Mammary epithelial cell (primary cell): ENCODE measurements at regions not wholly inside any gene's neighbourhood (a gene's known extent, or its start where the extent isn't known, plus 50 kb on each side); places are given as distances from the start of the nearest gene placed in this dataset.

ENCODE experiments used
- EZH2 ChIP-seq: IDR thresholded peaks from 2 replicates; pipeline ENCODE4 v1.6.1; 2012; ENCODE audit warnings: low read length, inconsistent platforms, borderline replicate concordance
- TF ChIP-seq, protein P1 (sequence below), 2 donors: IDR thresholded peaks in 1 of 2; conservative IDR thresholded peaks in 1 of 2; 2 replicates each; pipeline ENCODE4 v1.5.1; 2011 to 2012; ENCODE audit warnings: inconsistent platforms in 2 of 2, low read length in 2 of 2, mild to moderate bottlenecking in 2 of 2, control low read depth in 1 of 2, low read depth in 1 of 2; ENCODE audit not compliant: insufficient read depth in 1 of 2; ENCODE audit errors: extremely low read depth in 1 of 2

DNA sequence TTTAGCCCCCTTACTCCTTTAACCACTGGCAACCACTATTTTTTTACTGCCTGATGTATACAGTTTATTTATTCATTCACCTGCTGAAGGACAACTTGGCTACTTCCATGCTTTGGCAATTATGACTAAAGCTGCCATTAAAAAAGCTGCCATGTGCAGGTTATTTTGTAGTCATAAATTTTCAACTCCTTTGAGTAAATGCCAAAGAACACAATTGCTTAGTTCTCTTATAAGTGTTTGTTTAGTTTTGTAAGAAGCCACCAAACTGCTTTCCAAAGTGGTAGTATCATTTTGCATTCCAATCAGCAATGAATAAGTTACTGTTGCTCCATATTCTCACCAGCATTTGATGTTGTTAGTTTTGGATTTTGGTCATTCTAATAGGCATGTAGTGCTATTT, 1831.8 kb downstream of the PCDH7 start:
- TF ChIP-seq, protein P1, sequence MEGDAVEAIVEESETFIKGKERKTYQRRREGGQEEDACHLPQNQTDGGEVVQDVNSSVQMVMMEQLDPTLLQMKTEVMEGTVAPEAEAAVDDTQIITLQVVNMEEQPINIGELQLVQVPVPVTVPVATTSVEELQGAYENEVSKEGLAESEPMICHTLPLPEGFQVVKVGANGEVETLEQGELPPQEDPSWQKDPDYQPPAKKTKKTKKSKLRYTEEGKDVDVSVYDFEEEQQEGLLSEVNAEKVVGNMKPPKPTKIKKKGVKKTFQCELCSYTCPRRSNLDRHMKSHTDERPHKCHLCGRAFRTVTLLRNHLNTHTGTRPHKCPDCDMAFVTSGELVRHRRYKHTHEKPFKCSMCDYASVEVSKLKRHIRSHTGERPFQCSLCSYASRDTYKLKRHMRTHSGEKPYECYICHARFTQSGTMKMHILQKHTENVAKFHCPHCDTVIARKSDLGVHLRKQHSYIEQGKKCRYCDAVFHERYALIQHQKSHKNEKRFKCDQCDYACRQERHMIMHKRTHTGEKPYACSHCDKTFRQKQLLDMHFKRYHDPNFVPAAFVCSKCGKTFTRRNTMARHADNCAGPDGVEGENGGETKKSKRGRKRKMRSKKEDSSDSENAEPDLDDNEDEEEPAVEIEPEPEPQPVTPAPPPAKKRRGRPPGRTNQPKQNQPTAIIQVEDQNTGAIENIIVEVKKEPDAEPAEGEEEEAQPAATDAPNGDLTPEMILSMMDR (conservative IDR thresholded peaks at IDR 0.05 in 1 of 2, IDR thresholded peaks at IDR 0.05 in 1 of 2; ENCODE audit: extremely low read depth in 1 of 2, insufficient read depth in 1 of 2, low read depth in 1 of 2, low read length in 2 of 2), result no peak
- TF ChIP-seq EZH2, result no peak
